HepG2 (cell line): ENCODE measurements at regions not wholly inside any gene's neighbourhood (a gene's known extent, or its start where the extent isn't known, plus 50 kb on each side); places are given as distances from the start of the nearest gene placed in this dataset.

Source experiments
- ATAC-seq: fragments of 200-7000 bp; cut with Tn5 transposase; 3 replicates; pipeline ENCODE4 v1.9.1; 2020; ENCODE audit warnings: mild to moderate bottlenecking, moderate library complexity
- BruUV-seq: library from RNA; stranded (reverse); fragments of 400-500 nt; replicated peaks from 2 replicates; lab custom pipeline; 2021; lab: Mats Ljungman, UMichigan
- CTCF ChIA-PET: fragments of 300-600 bp; formaldehyde crosslinking; extraction: SDS; loops from one replicate; lab custom pipeline; 2021; ENCODE audit warnings: low total read pairs, inconsistent platforms, low intra/inter-chr PET ratio; lab: Yijun Ruan, JAX
- POLR2A ChIA-PET: fragments of 350-600 bp; sonication (Branson Sonifier 250); formaldehyde crosslinking; loops from one replicate; lab custom pipeline; 2020; ENCODE audit warnings: antibody characterized with exemption, inconsistent platforms; lab: Yijun Ruan, JAX
- DNase-seq: peaks from one replicate; pipeline ENCODE4 v3.0.0-alpha.2; 2015; ENCODE audit warnings: low spot score
- FAIRE-seq: peaks from 3 replicates; lab custom pipeline; 2011; peaks lifted over from hg19 to GRCh38; lab: Jason Lieb, UNC
- H2AFZ ChIP-seq: one replicate; pipeline ENCODE4 v1.6.1; 2011; ENCODE audit warnings: low read length, inconsistent platforms
- H3K27ac ChIP-seq: fragments of 300-600 bp; 3 replicates; pipeline ENCODE4 v1.8.0; 2011; ENCODE audit warnings: mixed run types, mild to moderate bottlenecking, mixed read lengths, low read length, inconsistent platforms; ENCODE audit not compliant: insufficient read depth; ENCODE audit errors: extremely low read length
- H3K27me3 ChIP-seq, 2 experiments: fragments of 200-600 bp in 1 of 2; 2 replicates in 1 of 2; 3 replicates in 1 of 2; pipeline versions ENCODE4 v1.6.0 to v1.8.0; 2011; ENCODE audit warnings: low read length in 2 of 2, mild to moderate bottlenecking in 2 of 2, moderate library complexity in 2 of 2, inconsistent platforms in 1 of 2; ENCODE audit not compliant: insufficient read depth in 2 of 2, control insufficient read depth in 1 of 2
- H3K36me3 ChIP-seq, 2 experiments: fragments of 200-600 bp in 1 of 2; replicated peaks in 1 of 2; 2 replicates in 1 of 2; 3 replicates in 1 of 2; pipeline versions ENCODE4 v1.5.1 to v1.8.0; 2011; ENCODE audit warnings: low read length in 2 of 2, inconsistent platforms in 1 of 2; ENCODE audit not compliant: insufficient read depth in 2 of 2, control insufficient read depth in 1 of 2
- H3K4me1 ChIP-seq: 2 replicates; pipeline ENCODE4 v1.5.1; 2012; ENCODE audit warnings: low read length, inconsistent platforms; ENCODE audit not compliant: insufficient read depth
- H3K4me2 ChIP-seq: 2 replicates; pipeline ENCODE4 v1.6.0; 2011; ENCODE audit warnings: low read depth, low read length, inconsistent platforms
- H3K4me3 ChIP-seq, 3 experiments: fragments of 200-600 bp in 1 of 3; sonication (generic), shearing (Covaris generic) in 1 of 3; replicated peaks in 1 of 3; 2 replicates each; pipeline ENCODE4 v1.5.1; 2011 to 2016; ENCODE audit warnings: low read length in 3 of 3, inconsistent platforms in 2 of 3, low read depth in 2 of 3, mild to moderate bottlenecking in 2 of 3, control low read depth in 1 of 3, mixed read lengths in 1 of 3; ENCODE audit not compliant: insufficient read depth in 1 of 3
- H3K79me2 ChIP-seq: one replicate; pipeline ENCODE4 v1.6.1; 2011; ENCODE audit warnings: low read length, inconsistent platforms; ENCODE audit not compliant: insufficient read depth
- H3K9ac ChIP-seq: 2 replicates; pipeline ENCODE4 v1.6.0; 2011; ENCODE audit warnings: mild to moderate bottlenecking, low read depth, low read length, inconsistent platforms; ENCODE audit not compliant: insufficient read depth
- H3K9me3 ChIP-seq: 2 replicates; pipeline ENCODE4 v1.5.1; 2012; ENCODE audit warnings: mild to moderate bottlenecking, low read length
- H4K20me1 ChIP-seq: 2 replicates; pipeline ENCODE4 v1.6.0; 2011; ENCODE audit warnings: inconsistent platforms, mild to moderate bottlenecking, low read length, moderate library complexity; ENCODE audit not compliant: insufficient read depth
- AHR ChIP-seq: IDR thresholded peaks from 2 replicates; pipeline ENCODE4 v1.6.1; 2018; ENCODE audit warnings: missing genetic modification reagents, missing compliant biosample characterization
- FOXP1 ChIP-seq, 2 experiments: fragments of 450-650 bp in 1 of 2; IDR thresholded peaks; 2 replicates each; pipeline ENCODE4 v1.6.1; 2017 to 2018; ENCODE audit warnings: antibody characterized with exemption in 1 of 2
- GATA4 ChIP-seq: sonication (generic); IDR thresholded peaks from 2 replicates; pipeline ENCODE4 v1.6.1; 2016; ENCODE audit warnings: antibody characterized with exemption, low read depth, borderline replicate concordance
- GZF1 ChIP-seq: sonication (generic); formaldehyde crosslinking; IDR thresholded peaks from 2 replicates; pipeline ENCODE4 v1.5.1; 2020; ENCODE audit warnings: mild to moderate bottlenecking, missing genetic modification reagents
- MAFF ChIP-seq: IDR thresholded peaks from 2 replicates; pipeline ENCODE4 v1.6.1; 2011; ENCODE audit warnings: low read depth, low read length, improper control_type of control experiment
- MAFK ChIP-seq, 2 experiments: IDR thresholded peaks in 1 of 2; conservative IDR thresholded peaks in 1 of 2; 2 replicates each; pipeline ENCODE4 v1.6.1; 2011; ENCODE audit warnings: improper control_type of control experiment in 2 of 2, low read length in 2 of 2
- TGIF2 ChIP-seq: IDR thresholded peaks from 2 replicates; pipeline ENCODE4 v1.6.1; 2016; ENCODE audit warnings: control low read depth, missing compliant biosample characterization
- ZBTB1 ChIP-seq: sonication (generic); formaldehyde crosslinking; IDR thresholded peaks from 2 replicates; pipeline ENCODE4 v1.4.0; 2020; ENCODE audit warnings: missing genetic modification reagents, borderline replicate concordance
- ZC3H4 ChIP-seq: sonication (generic); formaldehyde crosslinking; IDR thresholded peaks from 2 replicates; pipeline ENCODE4 v1.4.0; 2020; ENCODE audit warnings: missing genetic modification reagents, borderline replicate concordance
- ZFP36L2 ChIP-seq: sonication (generic); formaldehyde crosslinking; IDR thresholded peaks from 2 replicates; pipeline ENCODE4 v1.4.0; 2020; ENCODE audit warnings: missing genetic modification reagents
- ZNF552 ChIP-seq: sonication (generic); formaldehyde crosslinking; IDR thresholded peaks from 2 replicates; pipeline ENCODE4 v1.9.0; 2022; ENCODE audit warnings: missing genetic modification reagents, mild to moderate bottlenecking, borderline replicate concordance
- WGBS: methylation state at CpG from one replicate; pipeline ENCODE4 v1.1.6; 2017; ENCODE audit warnings: low lambda C conversion rate; 5-methylcytosine and 5-hydroxymethylcytosine counted together
- in situ Hi-C: cut with HindIII; loops from 2 replicates; pipeline ENCODE4 v1.10.0; 2017; ENCODE audit warnings: low pct_unique_long_range_greater_than_20kb; ENCODE audit not compliant: extremely low pct_ligation_motif_present
- intact Hi-C: fragments of 100-400 bp; cut with micrococcal nuclease; formaldehyde crosslinking; loops from one replicate; pipeline ENCODE4 v1.10.0; 2022; ENCODE audit not compliant: unreplicated experiment
- TF ChIP-seq, protein P1 (sequence below): sonication (generic); formaldehyde crosslinking; IDR thresholded peaks from 2 replicates; pipeline ENCODE4 v1.4.0; 2020; ENCODE audit warnings: missing genetic modification reagents
- TF ChIP-seq, protein P2 (sequence below): IDR thresholded peaks from 2 replicates; pipeline ENCODE4 v1.6.1; 2016
- TF ChIP-seq, protein P3 (sequence below): sonication (generic); formaldehyde crosslinking; IDR thresholded peaks from 2 replicates; pipeline ENCODE4 v1.4.0; 2020; ENCODE audit warnings: missing genetic modification reagents
- TF ChIP-seq, protein P4 (sequence below): sonication (generic); formaldehyde crosslinking; IDR thresholded peaks from 2 replicates; pipeline ENCODE4 v1.5.1; 2020; ENCODE audit warnings: mild to moderate bottlenecking, missing genetic modification reagents, borderline replicate concordance
- TF ChIP-seq, protein P5 (sequence below): sonication (generic); formaldehyde crosslinking; IDR thresholded peaks from 2 replicates; pipeline ENCODE4 v1.8.1; 2022; ENCODE audit warnings: mild to moderate bottlenecking, missing genetic modification reagents

DNA sequence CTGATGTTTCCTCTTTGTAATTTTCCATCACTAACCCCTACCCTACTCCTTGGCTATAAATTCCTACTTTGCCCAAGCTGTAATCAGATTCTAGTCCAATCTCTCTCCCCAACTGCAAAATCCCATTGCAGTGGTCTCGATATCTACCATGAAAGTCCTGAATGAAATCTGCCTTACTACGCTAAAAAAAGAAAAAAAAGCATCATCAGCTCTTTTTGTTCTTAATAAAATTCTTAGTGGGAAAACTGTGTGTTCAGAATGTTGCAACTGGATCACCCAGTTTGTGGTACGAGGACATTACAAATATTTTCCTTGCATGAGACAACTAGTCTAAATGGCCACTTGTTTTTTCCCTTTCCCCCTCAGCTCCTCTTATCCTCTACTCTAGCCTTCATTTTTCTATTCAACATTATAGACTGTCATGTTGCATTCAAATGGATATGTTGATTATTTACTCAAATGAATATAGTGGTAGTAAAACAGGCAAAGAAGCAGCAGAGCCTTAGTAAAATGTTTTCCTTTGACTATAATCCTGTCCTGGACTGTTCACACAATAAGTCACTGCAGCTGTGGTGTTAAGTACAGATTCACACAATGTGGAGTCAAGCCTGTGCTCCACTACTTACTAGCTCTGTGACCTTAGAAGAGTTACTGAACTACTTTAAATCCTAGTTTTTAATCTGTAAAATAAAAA is 527.1 kb upstream of the MARCKS start:
- no peak overlapping the region for H3K9ac ChIP-seq
- intact Hi-C loops (no loop called here), in situ Hi-C loops (no loop called here)
- H2AFZ ChIP-seq, result no peak overlapping the region
- no peaks in the 10 kb centered on the region for H3K4me1 ChIP-seq
- H3K79me2 ChIP-seq, result no peaks in the 10 kb centered on the region
- H3K4me2 ChIP-seq, result no peak overlapping the region
- H3K27ac ChIP-seq, result no peak overlapping the region
- POLR2A ChIA-PET, result no interaction called here
- CTCF ChIA-PET, result no interaction called here
- no peaks in the 10 kb centered on the region for H3K36me3 ChIP-seq
- ATAC-seq (no peak), DNase-seq (no peak), FAIRE-seq (no peak)
- H3K9me3 ChIP-seq, result no peaks in the 10 kb centered on the region
- H3K27me3 ChIP-seq, result no peaks in the 10 kb centered on the region
- 63% methylated on average over 3 of the region's 3 CpGs for WGBS
- no TSS peak for BruUV-seq
- H4K20me1 ChIP-seq, result no peaks in the 10 kb centered on the region
- H3K4me3 ChIP-seq, result no peak overlapping the region
- TF ChIP-seq, protein P1, sequence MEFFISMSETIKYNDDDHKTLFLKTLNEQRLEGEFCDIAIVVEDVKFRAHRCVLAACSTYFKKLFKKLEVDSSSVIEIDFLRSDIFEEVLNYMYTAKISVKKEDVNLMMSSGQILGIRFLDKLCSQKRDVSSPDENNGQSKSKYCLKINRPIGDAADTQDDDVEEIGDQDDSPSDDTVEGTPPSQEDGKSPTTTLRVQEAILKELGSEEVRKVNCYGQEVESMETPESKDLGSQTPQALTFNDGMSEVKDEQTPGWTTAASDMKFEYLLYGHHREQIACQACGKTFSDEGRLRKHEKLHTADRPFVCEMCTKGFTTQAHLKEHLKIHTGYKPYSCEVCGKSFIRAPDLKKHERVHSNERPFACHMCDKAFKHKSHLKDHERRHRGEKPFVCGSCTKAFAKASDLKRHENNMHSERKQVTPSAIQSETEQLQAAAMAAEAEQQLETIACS, result no peak
- no peak for TF ChIP-seq TGIF2 (CRISPR knock-in tag)
- TF ChIP-seq ZC3H4 (CRISPR knock-in tag), result no peak
- TF ChIP-seq, protein P2, sequence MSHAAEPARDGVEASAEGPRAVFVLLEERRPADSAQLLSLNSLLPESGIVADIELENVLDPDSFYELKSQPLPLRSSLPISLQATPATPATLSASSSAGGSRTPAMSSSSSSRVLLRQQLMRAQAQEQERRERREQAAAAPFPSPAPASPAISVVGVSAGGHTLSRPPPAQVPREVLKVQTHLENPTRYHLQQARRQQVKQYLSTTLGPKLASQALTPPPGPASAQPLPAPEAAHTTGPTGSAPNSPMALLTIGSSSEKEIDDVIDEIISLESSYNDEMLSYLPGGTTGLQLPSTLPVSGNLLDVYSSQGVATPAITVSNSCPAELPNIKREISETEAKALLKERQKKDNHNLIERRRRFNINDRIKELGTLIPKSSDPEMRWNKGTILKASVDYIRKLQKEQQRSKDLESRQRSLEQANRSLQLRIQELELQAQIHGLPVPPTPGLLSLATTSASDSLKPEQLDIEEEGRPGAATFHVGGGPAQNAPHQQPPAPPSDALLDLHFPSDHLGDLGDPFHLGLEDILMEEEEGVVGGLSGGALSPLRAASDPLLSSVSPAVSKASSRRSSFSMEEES (CRISPR knock-in tag), result no peak
- no peak for TF ChIP-seq ZBTB1 (CRISPR knock-in tag)
- no peak for TF ChIP-seq ZNF552
- no peak for TF ChIP-seq ZFP36L2 (CRISPR knock-in tag)
- TF ChIP-seq GZF1 (CRISPR knock-in tag), result no peak
- TF ChIP-seq MAFK (conservative IDR thresholded peaks at IDR 0.05 in 1 of 2, IDR thresholded peaks at IDR 0.05 in 1 of 2; ENCODE audit: low read length in 2 of 2), result peak; percentile 62 to 85; a peak in 3 of 4 replicates
- no peak for TF ChIP-seq AHR (CRISPR knock-in tag)
- TF ChIP-seq, protein P3, sequence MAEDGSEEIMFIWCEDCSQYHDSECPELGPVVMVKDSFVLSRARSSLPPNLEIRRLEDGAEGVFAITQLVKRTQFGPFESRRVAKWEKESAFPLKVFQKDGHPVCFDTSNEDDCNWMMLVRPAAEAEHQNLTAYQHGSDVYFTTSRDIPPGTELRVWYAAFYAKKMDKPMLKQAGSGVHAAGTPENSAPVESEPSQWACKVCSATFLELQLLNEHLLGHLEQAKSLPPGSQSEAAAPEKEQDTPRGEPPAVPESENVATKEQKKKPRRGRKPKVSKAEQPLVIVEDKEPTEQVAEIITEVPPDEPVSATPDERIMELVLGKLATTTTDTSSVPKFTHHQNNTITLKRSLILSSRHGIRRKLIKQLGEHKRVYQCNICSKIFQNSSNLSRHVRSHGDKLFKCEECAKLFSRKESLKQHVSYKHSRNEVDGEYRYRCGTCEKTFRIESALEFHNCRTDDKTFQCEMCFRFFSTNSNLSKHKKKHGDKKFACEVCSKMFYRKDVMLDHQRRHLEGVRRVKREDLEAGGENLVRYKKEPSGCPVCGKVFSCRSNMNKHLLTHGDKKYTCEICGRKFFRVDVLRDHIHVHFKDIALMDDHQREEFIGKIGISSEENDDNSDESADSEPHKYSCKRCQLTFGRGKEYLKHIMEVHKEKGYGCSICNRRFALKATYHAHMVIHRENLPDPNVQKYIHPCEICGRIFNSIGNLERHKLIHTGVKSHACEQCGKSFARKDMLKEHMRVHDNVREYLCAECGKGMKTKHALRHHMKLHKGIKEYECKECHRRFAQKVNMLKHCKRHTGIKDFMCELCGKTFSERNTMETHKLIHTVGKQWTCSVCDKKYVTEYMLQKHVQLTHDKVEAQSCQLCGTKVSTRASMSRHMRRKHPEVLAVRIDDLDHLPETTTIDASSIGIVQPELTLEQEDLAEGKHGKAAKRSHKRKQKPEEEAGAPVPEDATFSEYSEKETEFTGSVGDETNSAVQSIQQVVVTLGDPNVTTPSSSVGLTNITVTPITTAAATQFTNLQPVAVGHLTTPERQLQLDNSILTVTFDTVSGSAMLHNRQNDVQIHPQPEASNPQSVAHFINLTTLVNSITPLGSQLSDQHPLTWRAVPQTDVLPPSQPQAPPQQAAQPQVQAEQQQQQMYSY (CRISPR knock-in tag), result no peak
- TF ChIP-seq, protein P4, sequence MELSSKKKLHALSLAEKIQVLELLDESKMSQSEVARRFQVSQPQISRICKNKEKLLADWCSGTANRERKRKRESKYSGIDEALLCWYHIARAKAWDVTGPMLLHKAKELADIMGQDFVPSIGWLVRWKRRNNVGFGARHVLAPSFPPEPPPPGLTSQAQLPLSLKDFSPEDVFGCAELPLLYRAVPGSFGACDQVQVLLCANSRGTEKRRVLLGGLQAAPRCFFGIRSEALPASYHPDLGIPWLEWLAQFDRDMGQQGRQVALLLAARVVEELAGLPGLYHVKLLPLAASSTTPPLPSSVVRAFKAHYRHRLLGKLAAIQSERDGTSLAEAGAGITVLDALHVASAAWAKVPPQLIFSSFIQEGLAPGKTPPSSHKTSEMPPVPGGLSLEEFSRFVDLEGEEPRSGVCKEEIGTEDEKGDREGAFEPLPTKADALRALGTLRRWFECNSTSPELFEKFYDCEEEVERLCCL (CRISPR knock-in tag), result no peak
- peak; percentile 79 for TF ChIP-seq MAFF
- TF ChIP-seq GATA4, result no peak
- no peak for TF ChIP-seq FOXP1 (IDR thresholded peaks at IDR 0.05)
- no peak for TF ChIP-seq FOXP1 (CRISPR knock-in tag; IDR thresholded peaks at IDR 0.05)
- TF ChIP-seq, protein P5, sequence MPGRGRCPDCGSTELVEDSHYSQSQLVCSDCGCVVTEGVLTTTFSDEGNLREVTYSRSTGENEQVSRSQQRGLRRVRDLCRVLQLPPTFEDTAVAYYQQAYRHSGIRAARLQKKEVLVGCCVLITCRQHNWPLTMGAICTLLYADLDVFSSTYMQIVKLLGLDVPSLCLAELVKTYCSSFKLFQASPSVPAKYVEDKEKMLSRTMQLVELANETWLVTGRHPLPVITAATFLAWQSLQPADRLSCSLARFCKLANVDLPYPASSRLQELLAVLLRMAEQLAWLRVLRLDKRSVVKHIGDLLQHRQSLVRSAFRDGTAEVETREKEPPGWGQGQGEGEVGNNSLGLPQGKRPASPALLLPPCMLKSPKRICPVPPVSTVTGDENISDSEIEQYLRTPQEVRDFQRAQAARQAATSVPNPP (CRISPR knock-in tag), result no peak
